ENCODE measurements at regions not wholly inside any gene's neighbourhood (a gene's known extent, or its start where the extent isn't known, plus 50 kb on each side); places are given as distances from the start of the nearest gene placed in this dataset.
"Not testable (repeated sequence)": the region's sequence is repeated elsewhere in the genome, so short reads cannot be mapped to it uniquely, and the experiment has no call there.

GRCh38 chr9:90162819-90163218, 479.8 kb downstream of the DIRAS2 start:
- Histone ChIP-seq H3K27me3 (replicated peaks; ENCODE audit: insufficient read depth, low read depth, low read length, poor library complexity) (no peaks in the 10 kb centered on the region), H3K27ac (ENCODE audit: low read depth, low read length, poor library complexity, severe bottlenecking) (no peak overlapping the region), H3K36me3 (ENCODE audit: insufficient read depth, low read length, poor library complexity, severe bottlenecking) (no peaks in the 10 kb centered on the region), H3K4me1 (ENCODE audit: insufficient read depth, low read length, poor library complexity, severe bottlenecking) (no peaks in the 10 kb centered on the region), H3K9me3 (ENCODE audit: low read depth, low read length, poor library complexity, severe bottlenecking) (no peaks in the 10 kb centered on the region), H3K4me3 (ENCODE audit: low read depth, low read length, poor library complexity, severe bottlenecking) (no peak overlapping the region)
- POLR2A ChIA-PET (ENCODE audit: low non-redundant PET): no interaction called here
- intact Hi-C loops (cut with micrococcal nuclease; ENCODE audit: unreplicated experiment): no loop called here
- BruUV-seq (replicated peaks): no TSS peak
- CTCF ChIA-PET: no interaction called here
- DNase-seq (ENCODE audit: low spot score): no peak
- TF ChIP-seq, protein P1, sequence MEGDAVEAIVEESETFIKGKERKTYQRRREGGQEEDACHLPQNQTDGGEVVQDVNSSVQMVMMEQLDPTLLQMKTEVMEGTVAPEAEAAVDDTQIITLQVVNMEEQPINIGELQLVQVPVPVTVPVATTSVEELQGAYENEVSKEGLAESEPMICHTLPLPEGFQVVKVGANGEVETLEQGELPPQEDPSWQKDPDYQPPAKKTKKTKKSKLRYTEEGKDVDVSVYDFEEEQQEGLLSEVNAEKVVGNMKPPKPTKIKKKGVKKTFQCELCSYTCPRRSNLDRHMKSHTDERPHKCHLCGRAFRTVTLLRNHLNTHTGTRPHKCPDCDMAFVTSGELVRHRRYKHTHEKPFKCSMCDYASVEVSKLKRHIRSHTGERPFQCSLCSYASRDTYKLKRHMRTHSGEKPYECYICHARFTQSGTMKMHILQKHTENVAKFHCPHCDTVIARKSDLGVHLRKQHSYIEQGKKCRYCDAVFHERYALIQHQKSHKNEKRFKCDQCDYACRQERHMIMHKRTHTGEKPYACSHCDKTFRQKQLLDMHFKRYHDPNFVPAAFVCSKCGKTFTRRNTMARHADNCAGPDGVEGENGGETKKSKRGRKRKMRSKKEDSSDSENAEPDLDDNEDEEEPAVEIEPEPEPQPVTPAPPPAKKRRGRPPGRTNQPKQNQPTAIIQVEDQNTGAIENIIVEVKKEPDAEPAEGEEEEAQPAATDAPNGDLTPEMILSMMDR (conservative IDR thresholded peaks at IDR 0.05; ENCODE audit: low read depth, low read length): no peak
- no peak for TF ChIP-seq EZH2 (IDR thresholded peaks at IDR 0.05; ENCODE audit: borderline replicate concordance, low read depth, low read length, poor library complexity, severe bottlenecking)

DNA sequence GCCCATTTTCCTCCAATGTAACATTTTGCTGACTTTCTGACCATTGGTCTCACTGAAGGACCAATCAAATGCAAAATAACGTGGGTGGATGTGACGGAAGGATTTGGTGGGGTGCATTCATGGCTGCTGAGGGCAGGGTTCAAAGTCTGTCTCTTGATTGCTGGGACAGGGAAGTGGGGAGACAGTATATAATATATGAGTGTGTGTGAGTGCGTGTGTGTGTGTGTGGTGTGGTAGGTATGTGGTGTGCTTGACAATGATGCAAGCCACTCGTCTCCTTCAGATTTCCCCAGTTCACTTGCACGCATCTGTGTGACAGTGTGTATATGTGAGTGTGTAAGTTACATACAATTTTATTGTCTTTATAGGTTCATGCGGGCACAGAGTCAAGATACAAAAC, 477.3 kb downstream of the DIRAS2 start:
- TF ChIP-seq EZH2 (IDR thresholded peaks at IDR 0.05; ENCODE audit: borderline replicate concordance, low read depth, low read length, poor library complexity, severe bottlenecking): no peak
- TF ChIP-seq, protein P1 (conservative IDR thresholded peaks at IDR 0.05; ENCODE audit: low read depth, low read length): no peak
- ChIA-PET CTCF (no interaction called here), POLR2A (ENCODE audit: low non-redundant PET) (no interaction called here)

GRCh38 chr9:90166374-90166773, 476.2 kb downstream of the DIRAS2 start:
- POLR2A ChIA-PET (ENCODE audit: low non-redundant PET); H3K9me3 ChIP-seq (ENCODE audit: low read depth, low read length, poor library complexity, severe bottlenecking); BruUV-seq (replicated peaks): not testable (repeated sequence)

More for the DNA sequence above, 477.3 kb downstream of the DIRAS2 start:
- no TSS peak for BruUV-seq (replicated peaks)
- DNase-seq (ENCODE audit: low spot score): no peak
- Histone ChIP-seq H3K4me3 (ENCODE audit: low read depth, low read length, poor library complexity, severe bottlenecking) (no peak overlapping the region), H3K9me3 (ENCODE audit: low read depth, low read length, poor library complexity, severe bottlenecking) (no peaks in the 10 kb centered on the region), H3K4me1 (ENCODE audit: insufficient read depth, low read length, poor library complexity, severe bottlenecking) (no peaks in the 10 kb centered on the region), H3K27me3 (replicated peaks; ENCODE audit: insufficient read depth, low read depth, low read length, poor library complexity) (no peaks in the 10 kb centered on the region), H3K27ac (ENCODE audit: low read depth, low read length, poor library complexity, severe bottlenecking) (no peak overlapping the region), H3K36me3 (ENCODE audit: insufficient read depth, low read length, poor library complexity, severe bottlenecking) (no peaks in the 10 kb centered on the region)
- intact Hi-C loops (cut with micrococcal nuclease; ENCODE audit: unreplicated experiment): no loop called here

GRCh38 chr9:90167914-90168313, 474.7 kb downstream of the DIRAS2 start:
- BruUV-seq (replicated peaks): no TSS peak
- POLR2A ChIA-PET (ENCODE audit: low non-redundant PET): no interaction called here
- H3K27me3 ChIP-seq (replicated peaks; ENCODE audit: insufficient read depth, low read depth, low read length, poor library complexity): no peaks in the 10 kb centered on the region
- no peak for DNase-seq (ENCODE audit: low spot score)
- H3K4me3 ChIP-seq (ENCODE audit: low read depth, low read length, poor library complexity, severe bottlenecking): no peak overlapping the region
- TF ChIP-seq EZH2 (IDR thresholded peaks at IDR 0.05; ENCODE audit: borderline replicate concordance, low read depth, low read length, poor library complexity, severe bottlenecking): no peak
- TF ChIP-seq, protein P1 (conservative IDR thresholded peaks at IDR 0.05; ENCODE audit: low read depth, low read length): no peak
- no peaks in the 10 kb centered on the region for H3K9me3 ChIP-seq (ENCODE audit: low read depth, low read length, poor library complexity, severe bottlenecking)
- H3K27ac ChIP-seq (ENCODE audit: low read depth, low read length, poor library complexity, severe bottlenecking): no peak overlapping the region
- intact Hi-C loops (cut with micrococcal nuclease; ENCODE audit: unreplicated experiment): no loop called here
- CTCF ChIA-PET: no interaction called here
- H3K4me1 ChIP-seq (ENCODE audit: insufficient read depth, low read length, poor library complexity, severe bottlenecking): no peaks in the 10 kb centered on the region
- H3K36me3 ChIP-seq (ENCODE audit: insufficient read depth, low read length, poor library complexity, severe bottlenecking): no peaks in the 10 kb centered on the region

More at GRCh38 chr9:90166374-90166773, 476.2 kb downstream of the DIRAS2 start:
- H3K36me3 ChIP-seq (ENCODE audit: insufficient read depth, low read length, poor library complexity, severe bottlenecking); DNase-seq (ENCODE audit: low spot score); H3K4me3 ChIP-seq (ENCODE audit: low read depth, low read length, poor library complexity, severe bottlenecking); CTCF ChIA-PET; H3K4me1 ChIP-seq (ENCODE audit: insufficient read depth, low read length, poor library complexity, severe bottlenecking); H3K27me3 ChIP-seq (replicated peaks; ENCODE audit: insufficient read depth, low read depth, low read length, poor library complexity); H3K27ac ChIP-seq (ENCODE audit: low read depth, low read length, poor library complexity, severe bottlenecking); intact Hi-C loops (cut with micrococcal nuclease; ENCODE audit: unreplicated experiment): not testable (repeated sequence)
